ENCODE measurements at regions not wholly inside any gene's neighbourhood (a gene's known extent, or its start where the extent isn't known, plus 50 kb on each side); places are given as distances from the start of the nearest gene placed in this dataset.

DNA sequence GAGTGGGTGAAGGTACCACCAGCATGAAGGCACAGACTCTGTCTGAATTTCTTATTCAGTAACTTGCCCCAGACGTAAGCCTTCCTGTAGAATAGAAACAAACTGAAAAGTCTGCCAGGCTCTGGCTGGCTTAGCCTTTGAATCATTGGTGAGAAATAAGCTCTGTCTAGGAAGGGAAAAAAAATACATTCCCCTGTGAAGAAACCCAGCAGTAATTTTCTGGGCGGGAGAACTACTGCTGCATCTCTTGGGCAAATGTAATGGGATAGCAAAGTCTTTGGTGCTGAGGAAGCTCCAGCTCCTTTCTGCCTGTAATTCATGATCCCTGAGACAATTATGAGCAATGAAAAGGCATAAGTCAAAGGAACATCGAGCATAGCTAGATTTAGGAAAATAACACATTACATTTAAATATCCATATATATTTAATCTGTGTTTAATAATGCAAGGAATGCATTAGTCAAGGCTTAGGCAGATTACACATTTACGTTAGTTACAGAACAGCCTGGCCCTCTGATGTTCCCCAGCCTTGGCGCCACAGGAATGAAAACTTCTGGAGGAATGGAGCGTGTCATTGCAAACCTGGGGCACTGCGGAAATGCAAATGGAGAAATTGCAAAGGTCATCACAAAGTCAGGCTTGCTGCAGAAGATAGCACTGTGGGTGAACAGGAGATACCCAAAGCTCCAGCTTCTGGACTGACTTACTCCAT, 216.3 kb upstream of the CAMK1G start:
- Histone ChIP-seq H3K9me2 (ENCODE audit: insufficient read depth, low read length) (no peaks in the 10 kb centered on the region), H3K79me2 (ENCODE audit: insufficient read depth, low read depth, low read length) (no peaks in the 10 kb centered on the region), H4K20me1 (ENCODE audit: insufficient read depth, low read length) (no peaks in the 10 kb centered on the region), H3K36me3 (ENCODE audit: insufficient read depth, low read length) (no peaks in the 10 kb centered on the region), H3K27ac (ENCODE audit: low read depth, low read length, poor library complexity, severe bottlenecking) (no peak overlapping the region), H3K9me3 (ENCODE audit: low read length) (no peaks in the 10 kb centered on the region), H3K4me3 (ENCODE audit: low read depth, low read length, poor library complexity, severe bottlenecking) (no peak overlapping the region), H2AFZ (ENCODE audit: low read length) (no peak overlapping the region), H3K4me1 (ENCODE audit: insufficient read depth, low read length, poor library complexity, severe bottlenecking) (no peaks in the 10 kb centered on the region), H3K4me2 (ENCODE audit: low read length) (no peak overlapping the region)
- TF ChIP-seq, protein P1, sequence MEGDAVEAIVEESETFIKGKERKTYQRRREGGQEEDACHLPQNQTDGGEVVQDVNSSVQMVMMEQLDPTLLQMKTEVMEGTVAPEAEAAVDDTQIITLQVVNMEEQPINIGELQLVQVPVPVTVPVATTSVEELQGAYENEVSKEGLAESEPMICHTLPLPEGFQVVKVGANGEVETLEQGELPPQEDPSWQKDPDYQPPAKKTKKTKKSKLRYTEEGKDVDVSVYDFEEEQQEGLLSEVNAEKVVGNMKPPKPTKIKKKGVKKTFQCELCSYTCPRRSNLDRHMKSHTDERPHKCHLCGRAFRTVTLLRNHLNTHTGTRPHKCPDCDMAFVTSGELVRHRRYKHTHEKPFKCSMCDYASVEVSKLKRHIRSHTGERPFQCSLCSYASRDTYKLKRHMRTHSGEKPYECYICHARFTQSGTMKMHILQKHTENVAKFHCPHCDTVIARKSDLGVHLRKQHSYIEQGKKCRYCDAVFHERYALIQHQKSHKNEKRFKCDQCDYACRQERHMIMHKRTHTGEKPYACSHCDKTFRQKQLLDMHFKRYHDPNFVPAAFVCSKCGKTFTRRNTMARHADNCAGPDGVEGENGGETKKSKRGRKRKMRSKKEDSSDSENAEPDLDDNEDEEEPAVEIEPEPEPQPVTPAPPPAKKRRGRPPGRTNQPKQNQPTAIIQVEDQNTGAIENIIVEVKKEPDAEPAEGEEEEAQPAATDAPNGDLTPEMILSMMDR (conservative IDR thresholded peaks at IDR 0.05; ENCODE audit: low read length): no peak
- no peak for TF ChIP-seq EZH2phosphoT487 (IDR thresholded peaks at IDR 0.05; ENCODE audit: borderline replicate concordance, low read depth, low read length)
- intact Hi-C loops (cut with micrococcal nuclease; ENCODE audit: unreplicated experiment): no loop called here
- CTCF ChIA-PET (ENCODE audit: unreplicated experiment): no interaction called here
- POLR2A ChIA-PET: no interaction called here
- no TSS peak for BruUV-seq (replicated peaks)
- no peak for DNase-seq (ENCODE audit: low spot score)

DNA sequence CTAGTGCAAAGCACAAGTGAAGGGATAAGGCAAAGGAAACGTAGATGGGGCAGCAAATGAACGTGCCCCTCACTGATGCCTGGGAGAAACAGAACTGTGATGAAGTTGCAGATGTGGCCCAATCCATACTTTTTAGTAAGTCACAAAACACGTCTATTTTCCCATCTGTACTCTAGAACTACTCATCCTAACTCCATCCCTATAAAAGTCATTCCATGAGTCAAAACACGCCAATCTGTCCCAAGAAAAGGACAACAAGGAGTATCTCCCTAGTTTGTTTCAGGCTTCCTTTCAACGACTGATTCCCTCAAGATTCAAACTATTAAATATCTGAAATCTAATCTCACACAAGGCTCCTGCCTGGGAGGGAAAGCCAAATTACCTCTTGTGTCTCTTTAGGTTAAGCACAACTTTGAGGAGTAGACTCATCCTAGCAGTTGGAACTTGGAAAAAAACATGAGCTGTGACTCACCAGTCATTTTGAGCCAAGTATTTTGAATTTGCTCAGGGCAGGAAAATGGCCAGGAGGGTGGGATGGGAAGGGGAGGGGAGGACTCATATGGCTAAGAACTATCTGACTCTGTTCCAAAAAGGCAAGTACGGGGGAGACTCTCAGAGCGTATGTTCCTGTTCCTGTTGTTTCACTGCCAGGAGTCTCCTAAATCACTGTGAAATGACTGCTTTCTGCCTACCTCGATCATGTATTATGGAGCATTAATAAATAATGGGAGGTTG, 214.5 kb upstream of the CAMK1G start:
- Histone ChIP-seq H3K4me2 (ENCODE audit: low read length) (no peak overlapping the region), H3K9me2 (ENCODE audit: insufficient read depth, low read length) (no peaks in the 10 kb centered on the region), H3K36me3 (ENCODE audit: insufficient read depth, low read length) (no peaks in the 10 kb centered on the region), H3K4me3 (ENCODE audit: low read depth, low read length, poor library complexity, severe bottlenecking) (no peak overlapping the region), H3K9me3 (ENCODE audit: low read length) (no peaks in the 10 kb centered on the region), H3K79me2 (ENCODE audit: insufficient read depth, low read depth, low read length) (no peaks in the 10 kb centered on the region), H2AFZ (ENCODE audit: low read length) (no peak overlapping the region), H4K20me1 (ENCODE audit: insufficient read depth, low read length) (no peaks in the 10 kb centered on the region), H3K27ac (ENCODE audit: low read depth, low read length, poor library complexity, severe bottlenecking) (no peak overlapping the region), H3K4me1 (ENCODE audit: insufficient read depth, low read length, poor library complexity, severe bottlenecking) (no peaks in the 10 kb centered on the region)
- ChIA-PET CTCF (ENCODE audit: unreplicated experiment) (no interaction called here), POLR2A (interaction anchor here (0.6 to 1.1 kb wide), 2 partner anchors 10 to 147 kb away, joined by 3 to 4 read pairs; no protein-coding TSS in a partner anchor)
- intact Hi-C loops (cut with micrococcal nuclease; ENCODE audit: unreplicated experiment): no loop called here
- no peak for TF ChIP-seq EZH2phosphoT487 (IDR thresholded peaks at IDR 0.05; ENCODE audit: borderline replicate concordance, low read depth, low read length)
- TF ChIP-seq, protein P1 (conservative IDR thresholded peaks at IDR 0.05; ENCODE audit: low read length): no peak
- BruUV-seq (replicated peaks): no TSS peak
- no peak for DNase-seq (ENCODE audit: low spot score)
